Retinal pigment epithelial cell (primary cell): ENCODE measurements at regions not wholly inside any gene's neighbourhood (a gene's known extent, or its start where the extent isn't known, plus 50 kb on each side); places are given as distances from the start of the nearest gene placed in this dataset.

Experiments used
- DNase-seq: peaks from one replicate; pipeline ENCODE4 v3.0.0-alpha.2; 2010; ENCODE audit warnings: low read depth
- H3K4me3 ChIP-seq: 2 replicates; pipeline ENCODE4 v1.5.1; 2011; ENCODE audit warnings: mild to moderate bottlenecking, low read length, control low read depth, moderate library complexity
- CTCF ChIP-seq: conservative IDR thresholded peaks from 2 replicates; pipeline ENCODE4 v1.5.1; 2011; ENCODE audit warnings: low read depth, low read length, control low read depth, inconsistent platforms

DNA sequence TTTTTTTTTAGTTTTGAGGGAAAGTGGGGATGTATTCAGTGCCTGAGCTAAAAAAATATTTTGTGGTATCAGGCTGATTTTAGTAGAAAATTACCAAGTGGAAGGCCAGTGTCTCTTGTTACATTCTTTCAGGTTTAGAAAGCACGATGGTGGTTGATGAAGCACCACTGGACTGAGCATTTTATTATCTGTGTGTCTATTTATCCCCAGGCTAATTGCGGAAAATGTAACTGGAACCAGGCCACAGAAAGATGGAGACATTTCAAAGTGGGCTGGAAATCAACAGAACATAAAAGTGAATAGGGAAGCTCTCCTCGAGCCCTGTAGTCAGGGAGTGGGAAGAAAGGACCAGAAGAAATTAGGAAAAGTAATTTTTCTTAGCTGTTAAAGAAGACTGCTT is 261.0 kb downstream of the STK31 start:
- no peak for TF ChIP-seq CTCF
- H3K4me3 ChIP-seq = no peak overlapping the region
- no peak for DNase-seq

DNA sequence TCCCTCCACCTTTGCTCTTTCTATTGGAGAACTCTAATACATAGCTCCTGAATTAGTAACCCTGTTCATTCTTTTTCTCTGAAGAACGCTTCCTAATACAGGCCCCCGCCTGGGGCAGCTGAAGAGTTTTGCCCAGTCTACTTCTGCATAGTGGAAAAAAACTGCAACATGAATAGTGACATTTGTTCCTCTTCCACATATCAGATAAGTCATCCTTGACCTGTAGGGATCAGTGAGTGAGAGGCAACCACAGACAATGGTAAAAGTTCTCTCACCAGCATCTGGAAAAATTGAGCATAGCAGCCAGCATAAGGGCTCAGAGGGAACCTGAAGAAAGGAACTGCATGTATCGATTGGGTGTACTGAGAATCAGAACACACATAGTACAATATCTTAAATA is 262.0 kb downstream of the STK31 start:
- no peak for DNase-seq
- no peak for TF ChIP-seq CTCF

DNA sequence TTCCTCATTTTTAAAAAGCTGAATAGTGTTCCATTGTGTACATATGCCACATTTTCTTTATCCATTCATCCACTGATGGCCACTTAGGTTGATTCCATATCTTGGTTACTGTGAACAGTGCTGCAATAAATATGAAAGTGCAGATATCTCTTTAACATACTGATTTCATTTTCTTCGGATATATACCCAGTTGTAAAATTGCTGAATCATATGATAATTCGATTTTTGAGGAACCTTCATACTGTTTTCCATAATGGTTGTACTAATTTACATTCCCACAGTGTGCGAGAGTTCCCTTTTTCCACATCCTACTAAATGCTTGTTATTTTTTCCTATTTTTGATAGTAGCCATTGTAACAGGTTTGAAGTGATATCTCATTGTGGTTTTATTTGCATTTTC is 263.2 kb downstream of the STK31 start:
- TF ChIP-seq CTCF = no peak
- H3K4me3 ChIP-seq = no peak overlapping the region
- DNase-seq = no peak

More for the DNA sequence above, 262.0 kb downstream of the STK31 start:
- no peak overlapping the region for H3K4me3 ChIP-seq

- no peak overlapping the region for H3K4me3 ChIP-seq
- no peak for TF ChIP-seq CTCF
- no peak for DNase-seq
Observed at GRCh38 chr7:23980081-23980480, 270.1 kb downstream of the STK31 start.

- H3K4me3 ChIP-seq = no peak overlapping the region
- TF ChIP-seq CTCF = no peak
- no peak for DNase-seq
Observed at GRCh38 chr7:23981314-23981713, 271.3 kb downstream of the STK31 start.

- no peak for TF ChIP-seq CTCF
- no peak overlapping the region for H3K4me3 ChIP-seq
- no peak for DNase-seq
Observed at GRCh38 chr7:23981758-23982157, 271.7 kb downstream of the STK31 start.

- no peak overlapping the region for H3K4me3 ChIP-seq
- no peak for DNase-seq
- TF ChIP-seq CTCF = no peak
Observed at GRCh38 chr7:24005517-24005916, 278.5 kb upstream of the NPY start.
